A673 (cell line): ENCODE measurements at regions not wholly inside any gene's neighbourhood (a gene's known extent, or its start where the extent isn't known, plus 50 kb on each side); places are given as distances from the start of the nearest gene placed in this dataset.

Experiments used
- BruUV-seq: library from RNA; stranded (reverse); fragments of 400-500 nt; replicated peaks from 2 replicates; lab custom pipeline; 2021; lab: Mats Ljungman, UMichigan
- CTCF ChIA-PET: fragments of 300-600 bp; sonication (Branson Sonifier 250); formaldehyde crosslinking; loops from one replicate; lab custom pipeline; 2022; ENCODE audit warnings: antibody characterized with exemption; lab: Charles Lee
- POLR2A ChIA-PET: fragments of 300-600 bp; sonication (Branson Sonifier 250); formaldehyde crosslinking; loops from one replicate; lab custom pipeline; 2022; ENCODE audit warnings: antibody characterized with exemption; ENCODE audit not compliant: low non-redundant PET; lab: Charles Lee
- DNase-seq: peaks from one replicate; pipeline ENCODE4 v3.0.0-alpha.2; 2015; ENCODE audit warnings: low spot score
- H3K27ac ChIP-seq: fragments of 200-600 bp; sonication (generic); 2 replicates; pipeline ENCODE4 v1.5.1; 2016; ENCODE audit warnings: mixed run types, low read depth, mild to moderate bottlenecking, mixed read lengths, antibody characterized with exemption, low read length; ENCODE audit not compliant: poor library complexity, severe bottlenecking
- H3K27me3 ChIP-seq: fragments of 200-600 bp; sonication (generic); replicated peaks from 2 replicates; pipeline ENCODE4 v1.6.1; 2017; ENCODE audit warnings: mixed run types, low read depth, mild to moderate bottlenecking, mixed read lengths, antibody characterized with exemption, low read length; ENCODE audit not compliant: insufficient read depth, poor library complexity
- H3K36me3 ChIP-seq: fragments of 200-600 bp; sonication (generic); 2 replicates; pipeline ENCODE4 v1.6.1; 2016; ENCODE audit warnings: mixed run types, mild to moderate bottlenecking, mixed read lengths, antibody characterized with exemption, low read length; ENCODE audit not compliant: insufficient read depth, poor library complexity, severe bottlenecking
- H3K4me1 ChIP-seq: fragments of 200-600 bp; sonication (generic); 2 replicates; pipeline ENCODE4 v1.6.1; 2017; ENCODE audit warnings: mixed run types, mild to moderate bottlenecking, mixed read lengths, antibody characterized with exemption, low read length; ENCODE audit not compliant: insufficient read depth, poor library complexity, severe bottlenecking
- H3K4me3 ChIP-seq: fragments of 200-600 bp; sonication (generic); 2 replicates; pipeline ENCODE4 v1.5.1; 2016; ENCODE audit warnings: low read depth, mixed run types, mild to moderate bottlenecking, mixed read lengths, low read length; ENCODE audit not compliant: poor library complexity, severe bottlenecking
- H3K9me3 ChIP-seq: fragments of 200-600 bp; sonication (generic); 2 replicates; pipeline ENCODE4 v1.6.1; 2016; ENCODE audit warnings: mixed run types, low read depth, mild to moderate bottlenecking, mixed read lengths, antibody characterized with exemption, low read length; ENCODE audit not compliant: poor library complexity, severe bottlenecking
- CTCF ChIP-seq: fragments of 300-800, 200-600 bp; sonication (generic); conservative IDR thresholded peaks from 2 replicates; pipeline ENCODE4 v1.5.1; 2017; ENCODE audit warnings: low read depth, mild to moderate bottlenecking, antibody characterized with exemption, low read length, moderate library complexity, mixed read lengths
- EZH2 ChIP-seq: fragments of 200-600 bp; sonication (generic); IDR thresholded peaks from 2 replicates; pipeline ENCODE4 v1.6.1; 2017; ENCODE audit warnings: borderline replicate concordance, low read depth, mild to moderate bottlenecking, mixed read lengths, antibody characterized with exemption, low read length; ENCODE audit not compliant: poor library complexity, severe bottlenecking
- intact Hi-C: fragments of 100-400 bp; cut with micrococcal nuclease; formaldehyde crosslinking; loops from one replicate; pipeline ENCODE4 v1.10.0; 2022; ENCODE audit not compliant: unreplicated experiment

- no TSS peak for BruUV-seq
- intact Hi-C loops, result no loop called here
- no peak overlapping the region for H3K27ac ChIP-seq
- DNase-seq, result no peak
- H3K27me3 ChIP-seq, result no peaks in the 10 kb centered on the region
- TF ChIP-seq EZH2 (no peak), CTCF (no peak)
- no peak overlapping the region for H3K4me3 ChIP-seq
- no peaks in the 10 kb centered on the region for H3K36me3 ChIP-seq
- no peaks in the 10 kb centered on the region for H3K4me1 ChIP-seq
- no peaks in the 10 kb centered on the region for H3K9me3 ChIP-seq
- POLR2A ChIA-PET, result no interaction called here
- CTCF ChIA-PET, result no interaction called here
Measured at GRCh38 chr9:73685786-73686185, 534.1 kb downstream of the ANXA1 start.

- no TSS peak for BruUV-seq
- DNase-seq, result no peak
- Histone ChIP-seq H3K27me3 (no peaks in the 10 kb centered on the region), H3K4me1 (no peaks in the 10 kb centered on the region), H3K27ac (no peak overlapping the region), H3K36me3 (no peaks in the 10 kb centered on the region), H3K4me3 (no peak overlapping the region), H3K9me3 (no peaks in the 10 kb centered on the region)
- intact Hi-C loops, result no loop called here
- TF ChIP-seq CTCF (no peak), EZH2 (no peak)
- ChIA-PET CTCF (no interaction called here), POLR2A (no interaction called here)
Measured at GRCh38 chr9:73689051-73689870, 537.6 kb downstream of the ANXA1 start.

- Histone ChIP-seq H3K27me3 (peaks cover 8% of the 10 kb centered on the region), H3K36me3 (no peaks in the 10 kb centered on the region), H3K27ac (no peak overlapping the region), H3K4me3 (no peak overlapping the region), H3K9me3 (no peaks in the 10 kb centered on the region), H3K4me1 (no peaks in the 10 kb centered on the region)
- no peak for TF ChIP-seq CTCF
- no peak for TF ChIP-seq EZH2
- DNase-seq, result no peak
- intact Hi-C loops, result no loop called here
- CTCF ChIA-PET, result no interaction called here
- POLR2A ChIA-PET, result no interaction called here
- no TSS peak for BruUV-seq
Measured at GRCh38 chr9:73701415-73702057, 549.9 kb downstream of the ANXA1 start.
